Activated CD4-positive, alpha-beta T cell treated with anti-CD3 and anti-CD28 coated beads, Interleukin-2, amount 50 U/mL, for 24 hours (primary cell): ENCODE measurements at regions not wholly inside any gene's neighbourhood (a gene's known extent, or its start where the extent isn't known, plus 50 kb on each side); places are given as distances from the start of the nearest gene placed in this dataset.

ENCODE experiments used
- DNase-seq, 2 donors: peaks; one replicate each; pipeline ENCODE4 v3.0.0-alpha.2; 2020; ENCODE audit warnings: low read depth in 1 of 2, low spot score in 1 of 2

DNA sequence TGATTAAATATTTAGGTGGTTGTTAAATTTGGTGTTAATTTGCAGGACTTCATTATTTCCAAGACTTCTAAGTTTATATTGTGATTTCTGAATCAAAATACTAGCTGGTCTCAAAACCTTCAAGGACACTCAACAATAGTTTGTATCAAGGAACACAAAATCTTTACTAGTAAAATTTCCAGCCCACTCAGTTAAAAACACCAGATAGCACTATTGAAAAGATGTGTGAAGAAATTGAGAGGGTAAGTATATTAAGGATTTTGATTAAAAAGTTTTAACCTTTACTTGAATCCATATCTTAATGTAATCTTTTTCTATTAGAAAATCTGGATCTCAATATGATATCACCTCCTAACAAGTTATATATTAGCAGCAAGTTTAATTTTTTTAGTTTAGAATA lies 89.3 kb upstream of the UGT8 start:
- DNase-seq: no peak

DNA sequence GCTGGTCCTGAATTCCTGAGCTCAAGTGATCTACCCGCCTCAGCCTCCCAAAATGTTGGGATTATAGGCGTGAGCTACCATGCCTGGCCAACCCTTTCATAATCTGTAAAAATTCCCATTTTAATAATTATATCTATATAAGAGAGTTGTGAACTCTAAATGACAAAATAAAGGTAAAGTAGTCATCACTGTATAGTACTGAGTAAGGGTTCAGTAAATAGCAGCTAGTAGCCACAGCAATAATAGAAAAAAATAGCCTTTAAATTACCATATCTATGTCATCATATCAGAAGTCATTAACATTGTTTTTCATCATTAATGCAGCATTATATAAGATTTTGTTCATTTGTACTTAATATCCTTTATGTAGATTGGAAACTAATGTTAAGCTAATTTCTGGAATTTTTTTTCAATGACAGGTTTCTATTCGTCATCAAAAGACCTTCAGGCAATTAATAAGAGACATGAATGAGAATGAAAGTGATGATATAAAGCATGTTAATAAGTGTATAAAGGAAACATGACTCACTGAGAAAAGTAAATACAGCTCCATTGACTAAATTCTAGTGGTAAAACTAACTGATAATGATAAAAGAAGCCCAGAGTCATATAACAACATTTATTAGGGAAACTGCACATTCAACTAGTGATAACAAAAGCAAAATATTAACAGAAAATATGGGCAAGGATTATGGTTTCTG lies 85.9 kb upstream of the UGT8 start:
- no peak for DNase-seq

DNA sequence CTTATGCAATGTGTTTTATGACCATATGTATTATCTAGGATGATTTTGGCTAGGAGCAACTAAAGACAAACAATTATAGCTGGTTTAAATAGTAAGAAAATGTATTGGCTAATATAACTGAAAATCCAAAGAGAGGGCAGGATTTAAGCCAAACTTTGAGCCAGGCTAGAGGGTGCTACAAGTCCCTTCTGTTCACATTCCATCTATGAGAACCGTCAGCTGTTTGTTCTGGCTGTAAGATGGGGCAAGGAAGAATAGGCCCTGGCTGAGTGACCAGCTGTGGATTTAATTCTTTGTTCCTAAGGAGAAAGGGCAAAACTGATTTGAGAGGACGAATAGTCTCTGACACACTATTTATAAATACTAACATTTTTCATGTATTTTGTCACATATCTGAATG lies 79.2 kb upstream of the UGT8 start:
- DNase-seq: no peak

DNA sequence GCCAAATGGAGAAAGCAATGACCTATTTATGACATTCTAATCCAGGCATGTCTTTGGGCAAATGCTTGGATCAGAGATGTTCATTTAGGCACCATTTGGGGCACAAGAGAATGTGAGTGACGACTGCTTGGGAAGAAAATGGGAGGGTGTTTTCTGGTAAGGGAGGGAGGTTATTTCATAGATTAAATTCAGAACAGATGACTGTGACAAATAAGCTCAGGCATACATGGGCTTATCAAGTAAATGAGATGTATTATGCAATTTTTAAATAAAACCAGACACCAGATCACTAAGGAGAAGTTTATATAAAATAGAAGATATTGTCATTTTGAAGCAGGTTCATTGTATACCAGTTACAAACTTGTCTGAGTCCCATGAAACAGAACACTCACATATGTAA lies 71.4 kb upstream of the UGT8 start:
- DNase-seq: no peak

DNA sequence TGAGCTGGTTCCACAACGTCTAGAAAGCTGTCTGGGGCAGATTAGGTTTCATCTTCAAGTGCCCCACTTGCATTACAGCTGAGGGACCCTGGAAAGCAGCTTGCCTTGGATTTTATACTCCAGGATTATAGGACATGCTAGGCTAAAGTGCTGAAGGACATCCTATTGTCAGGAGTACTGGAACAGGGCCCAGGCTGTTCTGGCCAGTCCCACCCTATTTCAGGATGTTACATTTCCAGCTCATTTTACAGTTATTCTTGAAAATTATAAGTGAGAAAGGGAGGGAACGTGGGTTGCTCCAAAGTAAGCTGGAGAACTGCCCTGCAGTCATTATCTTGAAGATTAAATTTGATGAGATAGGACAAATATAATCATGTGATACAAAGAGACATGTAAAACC lies 71.0 kb upstream of the UGT8 start:
- no peak for DNase-seq

DNA sequence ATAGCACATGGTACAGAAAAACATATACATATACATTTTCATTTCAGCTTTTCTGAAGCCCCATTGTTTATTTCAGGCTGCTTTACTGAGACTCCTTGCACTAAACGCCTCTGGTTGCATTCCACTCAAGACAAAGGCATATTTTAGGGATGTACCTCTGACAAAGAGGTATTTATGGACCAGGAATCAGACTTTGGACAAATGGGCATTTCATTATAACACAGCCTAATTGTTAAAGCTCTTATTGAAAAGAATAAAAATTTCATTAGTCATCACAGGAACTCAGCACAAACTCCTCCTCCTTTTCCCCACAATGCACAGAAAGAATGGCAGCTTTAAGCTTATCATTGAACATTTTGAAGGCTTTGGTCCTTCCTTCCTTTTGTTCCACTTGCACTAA lies 62.9 kb upstream of the UGT8 start:
- DNase-seq: no peak

DNA sequence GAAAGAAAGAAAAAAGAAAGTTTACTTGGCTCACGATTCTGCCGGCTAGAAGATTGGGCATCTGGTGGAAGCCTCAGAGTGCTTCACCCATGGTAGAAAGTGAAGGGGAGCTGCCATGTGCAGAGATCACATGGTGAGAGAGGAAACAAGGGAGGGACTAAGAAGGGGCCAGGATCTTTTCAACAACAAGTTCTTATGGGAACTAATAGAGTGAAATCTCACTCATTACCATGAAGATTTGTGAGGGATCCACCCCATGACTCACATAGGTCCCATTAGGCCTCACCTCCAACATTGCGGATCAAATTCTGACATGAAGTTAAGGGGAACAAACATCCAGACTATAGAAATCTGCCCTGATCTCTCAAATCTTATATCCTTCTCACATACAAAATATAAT lies 61.3 kb upstream of the UGT8 start:
- no peak for DNase-seq

DNA sequence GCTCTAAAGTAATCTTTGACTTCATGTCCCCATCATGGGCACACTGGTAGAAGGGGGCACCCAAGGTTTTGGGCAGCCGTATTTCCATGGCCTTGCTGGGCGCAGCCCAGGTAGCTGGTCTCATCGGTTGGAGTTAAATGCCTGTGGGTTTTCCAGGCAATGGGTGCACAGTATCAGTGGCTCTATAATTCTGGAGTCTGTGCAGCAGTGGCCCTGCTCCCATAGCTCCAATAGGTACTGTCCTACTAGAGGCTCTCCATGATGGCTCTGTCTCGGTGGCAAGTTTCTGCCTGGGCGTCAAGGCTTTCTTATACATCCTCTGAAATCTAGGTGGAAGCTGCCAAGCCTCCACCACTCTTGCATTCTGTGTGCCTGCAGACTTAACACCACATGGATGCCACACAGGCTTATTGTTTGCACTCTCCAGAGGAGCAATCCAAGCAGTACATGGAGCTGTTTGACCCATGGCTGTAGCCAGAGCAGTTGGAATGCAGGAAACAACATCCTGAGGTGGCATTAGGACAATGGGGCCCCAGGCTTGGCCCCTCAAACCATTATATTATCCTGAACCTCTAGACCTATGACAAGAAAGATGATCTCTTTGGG lies 60.5 kb upstream of the UGT8 start:
- no peak for DNase-seq

DNA sequence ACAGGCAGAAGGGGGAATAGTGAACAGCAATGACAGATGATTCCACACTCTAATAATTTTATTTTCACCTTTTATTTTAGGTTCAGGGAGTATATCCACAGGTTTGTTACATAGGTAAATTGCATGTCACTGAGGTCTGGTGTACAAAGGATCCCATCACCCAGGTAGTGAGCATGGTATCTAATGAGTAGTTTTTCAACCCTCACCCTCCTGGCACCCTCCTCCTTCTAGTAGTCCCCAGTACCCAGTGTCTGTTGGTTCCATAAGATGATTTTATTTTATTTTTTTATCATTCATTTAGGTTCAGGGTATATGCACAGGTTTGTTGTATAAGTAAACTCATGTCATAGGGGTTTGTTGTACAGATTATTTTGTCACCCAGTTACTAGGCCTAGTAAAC lies 58.6 kb upstream of the UGT8 start:
- no peak for DNase-seq

DNA sequence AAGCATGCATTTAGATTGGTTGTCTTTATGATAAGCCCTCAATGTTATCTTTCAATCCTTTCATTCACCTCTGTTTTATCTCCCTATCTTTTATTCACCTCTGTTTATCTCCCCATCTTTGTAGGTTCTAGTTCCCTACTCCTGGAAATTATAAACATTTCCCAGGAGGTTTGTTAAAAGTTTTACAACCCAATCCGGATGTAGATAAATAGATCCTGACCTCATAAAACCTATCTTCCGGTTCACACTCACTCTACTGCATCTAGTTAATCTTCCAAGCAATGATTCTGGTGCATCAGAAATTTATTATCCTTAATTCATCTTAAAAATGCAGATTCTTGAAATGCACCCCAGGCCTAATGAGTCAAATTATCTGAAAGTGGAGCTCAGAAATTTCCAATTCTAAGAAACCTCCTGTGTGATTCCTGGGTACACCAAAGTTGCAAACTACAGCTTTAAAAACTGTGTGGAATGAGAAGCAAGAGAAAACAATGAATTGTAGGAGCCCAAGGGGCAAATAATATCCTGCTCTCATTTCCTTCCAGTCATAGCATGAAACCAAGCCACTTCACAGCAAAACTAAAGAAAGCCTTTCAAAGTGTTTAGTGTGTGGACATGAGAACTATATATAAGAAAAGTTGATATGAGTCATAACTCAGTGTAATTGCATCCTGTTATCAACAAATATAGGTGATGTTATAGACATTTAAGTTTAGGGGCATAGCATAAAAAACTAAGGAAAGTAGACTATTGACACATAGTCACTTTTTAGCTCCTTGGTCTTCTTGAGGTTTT lies 51.1 kb upstream of the UGT8 start:
- DNase-seq: no peak
